HG02852 (cell line): ENCODE measurements at regions not wholly inside any gene's neighbourhood (a gene's known extent, or its start where the extent isn't known, plus 50 kb on each side); places are given as distances from the start of the nearest gene placed in this dataset.

Experiments
- ATAC-seq: cut with Tn5 transposase; IDR thresholded peaks from one replicate; pipeline ENCODE4 v1.9.1; 2021; ENCODE audit warnings: mild to moderate bottlenecking, moderate library complexity; ENCODE audit not compliant: unreplicated experiment

GRCh38 chr2:125456693-125457363 is 1199.1 kb upstream of the GYPC start:
- ATAC-seq: no peak

GRCh38 chr2:125471963-125472362 is 1184.0 kb upstream of the GYPC start:
- ATAC-seq: peak; percentile 91

- ATAC-seq: no peak
Observed at GRCh38 chr2:125479143-125479636, 1176.8 kb upstream of the GYPC start.

GRCh38 chr2:125490308-125490707 is 1165.7 kb upstream of the GYPC start:
- ATAC-seq: no peak

GRCh38 chr2:125491663-125492062 is 1164.3 kb upstream of the GYPC start:
- ATAC-seq: peak; percentile 67

GRCh38 chr2:125512313-125512712 is 1143.6 kb upstream of the GYPC start:
- no peak for ATAC-seq

- ATAC-seq: peak; percentile 66
Observed at GRCh38 chr2:125516496-125517109, 1139.4 kb upstream of the GYPC start.

- no peak for ATAC-seq
Observed at GRCh38 chr2:125526093-125526492, 1129.9 kb upstream of the GYPC start.

GRCh38 chr2:125535089-125535488 is 1120.9 kb upstream of the GYPC start:
- no peak for ATAC-seq

- no peak for ATAC-seq
Observed at GRCh38 chr2:125543968-125544514, 1111.9 kb upstream of the GYPC start.

- ATAC-seq: no peak
Observed at GRCh38 chr2:125553768-125554167, 1102.2 kb upstream of the GYPC start.

- ATAC-seq: no peak
Observed at GRCh38 chr2:125554956-125555355, 1101.0 kb upstream of the GYPC start.

- no peak for ATAC-seq
Observed at GRCh38 chr2:125559186-125559585, 1096.8 kb upstream of the GYPC start.

GRCh38 chr2:125560855-125561254 is 1095.1 kb upstream of the GYPC start:
- no peak for ATAC-seq

GRCh38 chr2:125561302-125561701 is 1094.7 kb upstream of the GYPC start:
- no peak for ATAC-seq

- no peak for ATAC-seq
Observed at GRCh38 chr2:125562924-125563323, 1093.0 kb upstream of the GYPC start.

- ATAC-seq: no peak
Observed at GRCh38 chr2:125564471-125564870, 1091.5 kb upstream of the GYPC start.

- no peak for ATAC-seq
Observed at GRCh38 chr2:125566422-125566821, 1089.5 kb upstream of the GYPC start.

- no peak for ATAC-seq
Observed at GRCh38 chr2:125567100-125567499, 1088.9 kb upstream of the GYPC start.

- ATAC-seq: no peak
Observed at GRCh38 chr2:125572660-125573059, 1083.3 kb upstream of the GYPC start.

GRCh38 chr2:125573432-125573831 is 1082.5 kb upstream of the GYPC start:
- no peak for ATAC-seq

- no peak for ATAC-seq
Observed at GRCh38 chr2:125576558-125576957, 1079.4 kb upstream of the GYPC start.
